ENCODE measurements at regions not wholly inside any gene's neighbourhood (a gene's known extent, or its start where the extent isn't known, plus 50 kb on each side); places are given as distances from the start of the nearest gene placed in this dataset.

DNA sequence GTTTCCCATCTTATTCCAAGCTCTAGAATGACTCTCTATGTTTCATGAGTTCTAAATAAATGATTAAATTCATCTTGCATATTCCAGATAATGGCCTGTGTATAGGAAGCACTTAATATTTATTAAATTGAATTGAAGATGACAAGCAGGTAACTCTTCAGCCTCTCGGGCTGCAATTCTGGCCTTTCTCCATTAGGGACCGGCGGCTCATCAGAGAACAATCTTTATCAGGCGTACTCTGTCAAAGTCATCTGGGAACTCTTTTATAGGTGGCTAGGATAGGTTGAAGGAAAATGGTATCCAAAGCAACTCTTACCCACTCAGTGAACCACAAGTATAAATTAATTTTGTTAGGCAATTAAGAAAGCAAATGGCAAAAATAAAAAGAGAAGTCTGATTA, 308.5 kb downstream of the NOL4 start:
- H3K36me3 ChIP-seq, result no peaks in the 10 kb centered on the region
- intact Hi-C loops (cut with DNase I), result no loop called here
- H3K4me1 ChIP-seq, result no peaks in the 10 kb centered on the region
- no peak overlapping the region for H3K4me3 ChIP-seq
- H3K27me3 ChIP-seq, result no peaks in the 10 kb centered on the region
- 74 to 85% methylated on average over 4 of the region's 4 CpGs for WGBS, 2 donors
- TF ChIP-seq, protein P1, sequence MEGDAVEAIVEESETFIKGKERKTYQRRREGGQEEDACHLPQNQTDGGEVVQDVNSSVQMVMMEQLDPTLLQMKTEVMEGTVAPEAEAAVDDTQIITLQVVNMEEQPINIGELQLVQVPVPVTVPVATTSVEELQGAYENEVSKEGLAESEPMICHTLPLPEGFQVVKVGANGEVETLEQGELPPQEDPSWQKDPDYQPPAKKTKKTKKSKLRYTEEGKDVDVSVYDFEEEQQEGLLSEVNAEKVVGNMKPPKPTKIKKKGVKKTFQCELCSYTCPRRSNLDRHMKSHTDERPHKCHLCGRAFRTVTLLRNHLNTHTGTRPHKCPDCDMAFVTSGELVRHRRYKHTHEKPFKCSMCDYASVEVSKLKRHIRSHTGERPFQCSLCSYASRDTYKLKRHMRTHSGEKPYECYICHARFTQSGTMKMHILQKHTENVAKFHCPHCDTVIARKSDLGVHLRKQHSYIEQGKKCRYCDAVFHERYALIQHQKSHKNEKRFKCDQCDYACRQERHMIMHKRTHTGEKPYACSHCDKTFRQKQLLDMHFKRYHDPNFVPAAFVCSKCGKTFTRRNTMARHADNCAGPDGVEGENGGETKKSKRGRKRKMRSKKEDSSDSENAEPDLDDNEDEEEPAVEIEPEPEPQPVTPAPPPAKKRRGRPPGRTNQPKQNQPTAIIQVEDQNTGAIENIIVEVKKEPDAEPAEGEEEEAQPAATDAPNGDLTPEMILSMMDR (IDR thresholded peaks at IDR 0.05), result no peak
- H3K9me3 ChIP-seq, result no peaks in the 10 kb centered on the region
- H3K27ac ChIP-seq, result no peak overlapping the region
- DNase-seq (no peak), ATAC-seq (no peak), FAIRE-seq (no peak)

DNA sequence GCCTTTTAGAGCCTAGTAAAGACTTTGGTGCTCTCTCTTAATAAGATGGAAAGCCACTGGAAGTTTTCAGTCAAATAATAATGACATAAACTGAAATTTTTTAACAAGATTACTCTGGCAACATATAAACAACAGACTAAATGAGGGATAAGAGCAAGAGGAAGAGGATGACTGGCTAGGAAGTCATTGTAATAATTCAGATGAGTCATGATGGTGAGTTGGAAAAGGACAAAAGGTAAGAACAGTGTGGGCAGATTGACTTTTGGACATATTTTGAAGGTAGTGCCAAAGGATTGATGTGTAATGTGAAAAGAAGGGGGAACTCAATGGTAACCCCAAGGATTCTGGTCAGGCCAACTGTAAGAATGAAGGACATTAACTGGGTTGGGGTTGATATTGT, 310.3 kb downstream of the NOL4 start:
- DNase-seq, result no peak
- no peak for ATAC-seq
- Histone ChIP-seq H3K9me3 (no peaks in the 10 kb centered on the region), H3K4me1 (no peaks in the 10 kb centered on the region), H3K36me3 (no peaks in the 10 kb centered on the region), H3K4me3 (no peak overlapping the region), H3K27ac (no peak overlapping the region), H3K27me3 (no peaks in the 10 kb centered on the region)
- intact Hi-C loops (cut with DNase I), result no loop called here
- FAIRE-seq, result no peak
- TF ChIP-seq, protein P1 (IDR thresholded peaks at IDR 0.05), result no peak

DNA sequence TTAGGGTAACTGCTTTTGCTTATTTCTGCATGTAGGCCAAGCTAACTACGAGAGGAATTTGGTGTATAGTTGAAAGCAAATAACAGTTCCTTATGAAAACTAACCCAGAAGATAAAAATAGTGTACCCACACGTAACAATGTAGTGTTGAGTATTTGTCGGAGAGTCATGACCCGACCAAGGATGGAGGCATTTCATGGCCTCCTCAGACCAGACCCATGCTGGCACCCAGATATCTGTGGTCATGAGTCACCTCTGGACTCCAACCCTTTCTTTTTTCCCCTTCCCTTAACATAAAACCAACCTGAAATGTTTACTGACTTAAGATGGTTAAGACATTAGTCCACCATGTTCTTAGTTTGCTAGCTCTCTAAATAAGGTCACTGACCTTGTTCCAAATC, 318.7 kb downstream of the NOL4 start:
- ATAC-seq (no peak), DNase-seq (no peak), FAIRE-seq (no peak)
- Histone ChIP-seq H3K4me1 (no peaks in the 10 kb centered on the region), H3K27me3 (no peaks in the 10 kb centered on the region), H3K27ac (no peak overlapping the region), H3K4me3 (no peak overlapping the region), H3K9me3 (no peaks in the 10 kb centered on the region), H3K36me3 (no peaks in the 10 kb centered on the region)
- WGBS, 2 donors, result 84 to 85% methylated on average over 4 of the region's 4 CpGs
- intact Hi-C loops (cut with DNase I), result no loop called here
- TF ChIP-seq, protein P1 (IDR thresholded peaks at IDR 0.05), result no peak

DNA sequence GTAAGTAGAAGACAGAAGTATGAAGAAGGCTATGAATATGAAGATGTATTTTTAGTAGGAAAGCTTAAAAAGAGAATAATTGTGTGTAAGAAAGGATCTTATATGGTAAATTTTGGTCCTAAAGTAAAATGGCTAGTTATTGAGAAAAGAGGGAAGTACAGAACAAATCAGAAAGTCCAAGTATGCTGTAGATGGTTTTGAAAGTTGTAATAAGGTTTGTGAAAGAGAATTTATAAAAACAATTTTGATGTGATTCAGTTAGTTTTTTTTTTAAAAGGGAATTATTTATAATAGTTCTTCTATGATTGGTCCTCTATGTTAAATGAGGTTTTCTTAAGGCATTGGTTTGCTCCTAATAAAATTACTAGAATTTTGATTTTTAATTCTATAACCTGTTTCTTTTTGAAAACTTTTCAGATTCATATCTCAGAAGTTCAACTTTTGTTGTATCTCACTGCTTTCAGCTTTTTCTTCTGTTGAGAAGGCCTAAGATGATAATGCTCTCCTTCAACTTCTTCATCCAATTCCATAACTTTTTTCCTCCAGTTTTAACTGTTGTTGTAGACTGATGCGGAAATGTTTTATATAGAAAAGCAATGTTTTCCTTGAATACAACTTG, 322.7 kb downstream of the NOL4 start:
- DNase-seq (no peak), ATAC-seq (no peak), FAIRE-seq (no peak)
- no peaks in the 10 kb centered on the region for H3K27me3 ChIP-seq
- TF ChIP-seq, protein P1 (IDR thresholded peaks at IDR 0.05), result no peak
- no peaks in the 10 kb centered on the region for H3K9me3 ChIP-seq
- H3K36me3 ChIP-seq, result no peaks in the 10 kb centered on the region
- H3K4me3 ChIP-seq, result no peak overlapping the region
- no peaks in the 10 kb centered on the region for H3K4me1 ChIP-seq
- WGBS, 2 donors, result 95 to 98% methylated on average over 1 of the region's 1 CpG
- intact Hi-C loops (cut with DNase I), result no loop called here
- no peak overlapping the region for H3K27ac ChIP-seq

DNA sequence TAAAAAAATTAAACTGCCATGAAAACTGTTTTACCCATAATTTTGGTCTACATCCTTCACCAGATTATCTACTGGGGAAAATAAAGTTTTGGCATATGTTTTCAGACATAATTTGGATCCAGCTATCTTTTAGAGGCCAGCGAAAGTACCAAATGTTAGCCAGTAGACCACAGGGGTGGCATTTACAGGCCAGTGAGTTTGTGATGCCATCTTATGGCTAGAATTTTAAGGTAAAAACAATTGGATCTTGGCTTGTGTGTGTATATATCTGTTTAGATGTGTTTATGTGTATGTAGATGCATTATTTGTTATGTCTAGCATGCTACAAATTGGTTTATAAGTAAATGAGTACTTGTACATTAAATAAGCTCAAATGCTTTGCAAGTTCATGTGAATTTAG, 322.6 kb downstream of the ASXL3 start:
- intact Hi-C loops (cut with DNase I), result no loop called here
- H3K4me1 ChIP-seq, result no peaks in the 10 kb centered on the region
- DNase-seq (no peak), FAIRE-seq (no peak), ATAC-seq (no peak)
- TF ChIP-seq, protein P1 (IDR thresholded peaks at IDR 0.05), result no peak
- WGBS, 2 donors, result 94 to 95% methylated on average over 1 of the region's 1 CpG
- H3K27ac ChIP-seq, result no peak overlapping the region
- H3K27me3 ChIP-seq, result no peaks in the 10 kb centered on the region
- H3K9me3 ChIP-seq, result no peaks in the 10 kb centered on the region
- no peaks in the 10 kb centered on the region for H3K36me3 ChIP-seq
- H3K4me3 ChIP-seq, result no peak overlapping the region

Measured in pancreas (tissue), 10 donors.